PC-9 (cell line): ENCODE measurements at regions not wholly inside any gene's neighbourhood (a gene's known extent, or its start where the extent isn't known, plus 50 kb on each side); places are given as distances from the start of the nearest gene placed in this dataset.

ENCODE experiments used
- EZH2 ChIP-seq: fragments of 200-600 bp; sonication (generic); IDR thresholded peaks from 2 replicates; pipeline ENCODE4 v1.8.0; 2017; ENCODE audit warnings: antibody characterized with exemption, low read depth
- TF ChIP-seq, protein P1 (sequence below): fragments of 200-600 bp; sonication (generic); conservative IDR thresholded peaks from 2 replicates; pipeline ENCODE4 v1.6.1; 2017; ENCODE audit warnings: mixed run types, antibody characterized with exemption, mild to moderate bottlenecking, moderate library complexity

DNA sequence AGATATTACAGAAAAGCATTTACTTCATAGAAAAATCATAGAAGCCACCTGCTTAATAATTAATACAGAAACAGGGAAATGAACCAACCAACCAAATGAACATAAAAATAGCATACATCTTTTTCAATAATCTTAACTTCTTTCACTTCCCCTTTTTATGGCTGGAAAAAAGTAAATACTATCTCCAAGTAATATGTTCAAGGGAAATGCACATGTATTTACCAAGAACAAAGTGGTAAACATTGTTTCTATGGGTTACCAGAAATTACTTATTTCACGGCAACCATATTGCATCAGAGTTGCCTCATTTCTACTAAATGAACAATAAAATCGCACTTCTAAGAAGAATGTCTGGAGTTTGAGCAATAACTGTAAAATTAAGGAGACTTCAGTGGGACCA, 321.3 kb downstream of the TMA16 start:
- TF ChIP-seq, protein P1, sequence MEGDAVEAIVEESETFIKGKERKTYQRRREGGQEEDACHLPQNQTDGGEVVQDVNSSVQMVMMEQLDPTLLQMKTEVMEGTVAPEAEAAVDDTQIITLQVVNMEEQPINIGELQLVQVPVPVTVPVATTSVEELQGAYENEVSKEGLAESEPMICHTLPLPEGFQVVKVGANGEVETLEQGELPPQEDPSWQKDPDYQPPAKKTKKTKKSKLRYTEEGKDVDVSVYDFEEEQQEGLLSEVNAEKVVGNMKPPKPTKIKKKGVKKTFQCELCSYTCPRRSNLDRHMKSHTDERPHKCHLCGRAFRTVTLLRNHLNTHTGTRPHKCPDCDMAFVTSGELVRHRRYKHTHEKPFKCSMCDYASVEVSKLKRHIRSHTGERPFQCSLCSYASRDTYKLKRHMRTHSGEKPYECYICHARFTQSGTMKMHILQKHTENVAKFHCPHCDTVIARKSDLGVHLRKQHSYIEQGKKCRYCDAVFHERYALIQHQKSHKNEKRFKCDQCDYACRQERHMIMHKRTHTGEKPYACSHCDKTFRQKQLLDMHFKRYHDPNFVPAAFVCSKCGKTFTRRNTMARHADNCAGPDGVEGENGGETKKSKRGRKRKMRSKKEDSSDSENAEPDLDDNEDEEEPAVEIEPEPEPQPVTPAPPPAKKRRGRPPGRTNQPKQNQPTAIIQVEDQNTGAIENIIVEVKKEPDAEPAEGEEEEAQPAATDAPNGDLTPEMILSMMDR, result no peak
- TF ChIP-seq EZH2, result no peak
